Vagina (tissue), 2 donors: ENCODE measurements at regions not wholly inside any gene's neighbourhood (a gene's known extent, or its start where the extent isn't known, plus 50 kb on each side); places are given as distances from the start of the nearest gene placed in this dataset.

Experiments used
- CTCF ChIP-seq, 3 experiments: fragments of 450-650 bp in 2 of 3; fragments of 200-600 bp in 1 of 3; sonication (generic) in 1 of 3; IDR thresholded peaks; one replicate each; pipeline ENCODE4 v1.5.1; 2017 to 2019; ENCODE audit warnings: antibody characterized with exemption in 3 of 3, mild to moderate bottlenecking in 2 of 3, moderate library complexity in 2 of 3
- POLR2A ChIP-seq, 2 donors: fragments of 450-650 bp; IDR thresholded peaks; one replicate each; pipeline ENCODE4 v1.6.1; 2017; ENCODE audit warnings: antibody characterized with exemption in 2 of 2, mild to moderate bottlenecking in 2 of 2, moderate library complexity in 2 of 2
- POLR2AphosphoS5 ChIP-seq, 2 donors: sonication (generic); formaldehyde crosslinking; IDR thresholded peaks; one replicate each; pipeline ENCODE4 v1.9.0; 2017; ENCODE audit warnings: antibody characterized with exemption in 2 of 2, mild to moderate bottlenecking in 2 of 2, low read depth in 1 of 2; ENCODE audit not compliant: insufficient read depth in 1 of 2

GRCh38 chr2:222792001-222792611, 68.7 kb upstream of the ACSL3 start:
- TF ChIP-seq CTCF (IDR thresholded peaks at IDR 0.05) (no peak), POLR2A (IDR thresholded peaks at IDR 0.05) (no peak), POLR2AphosphoS5 (IDR thresholded peaks at IDR 0.05; ENCODE audit: insufficient read depth in 1 of 2, low read depth in 1 of 2) (no peak)
